Hepatocyte (in vitro differentiated cells): ENCODE measurements at regions not wholly inside any gene's neighbourhood (a gene's known extent, or its start where the extent isn't known, plus 50 kb on each side); places are given as distances from the start of the nearest gene placed in this dataset.

Experiments used
- DNase-seq: peaks from one replicate; pipeline ENCODE4 v3.0.0-alpha.2; 2016; ENCODE audit warnings: low spot score
- H2AFZ ChIP-seq: fragments of 200-600 bp; sonication (generic); 2 replicates; pipeline ENCODE4 v1.6.0; 2016; ENCODE audit warnings: antibody characterized with exemption, mild to moderate bottlenecking
- H3K27ac ChIP-seq: fragments of 200-600 bp; sonication (generic); 2 replicates; pipeline ENCODE4 v1.5.1; 2016; ENCODE audit warnings: mild to moderate bottlenecking
- H3K27me3 ChIP-seq: fragments of 200-600 bp; sonication (generic); 2 replicates; pipeline ENCODE4 v1.6.1; 2016
- H3K36me3 ChIP-seq: fragments of 200-600 bp; sonication (generic); replicated peaks from 2 replicates; pipeline ENCODE4 v1.5.1; 2016; ENCODE audit warnings: low read depth; ENCODE audit not compliant: insufficient read depth
- H3K4me1 ChIP-seq: fragments of 200-600 bp; sonication (generic); 2 replicates; pipeline ENCODE4 v1.5.1; 2016; ENCODE audit warnings: mild to moderate bottlenecking, moderate library complexity; ENCODE audit not compliant: insufficient read depth
- H3K4me2 ChIP-seq: fragments of 200-600 bp; sonication (generic); 2 replicates; pipeline ENCODE4 v1.6.0; 2016
- H3K4me3 ChIP-seq: fragments of 200-600 bp; sonication (generic); 2 replicates; pipeline ENCODE4 v1.5.1; 2016; ENCODE audit warnings: mild to moderate bottlenecking
- H3K79me2 ChIP-seq: fragments of 200-600 bp; sonication (generic); 2 replicates; pipeline ENCODE4 v1.6.0; 2017; ENCODE audit warnings: mild to moderate bottlenecking
- H3K9me2 ChIP-seq: fragments of 200-600 bp; sonication (generic); replicated peaks from 2 replicates; pipeline ENCODE4 v1.6.0; 2017; ENCODE audit warnings: mild to moderate bottlenecking; ENCODE audit not compliant: insufficient read depth
- H3K9me3 ChIP-seq: fragments of 200-600 bp; sonication (generic); 2 replicates; pipeline ENCODE4 v1.5.1; 2016; ENCODE audit warnings: low read depth, mild to moderate bottlenecking
- H4K20me1 ChIP-seq: fragments of 200-600 bp; sonication (generic); 2 replicates; pipeline ENCODE4 v1.6.0; 2016; ENCODE audit warnings: mild to moderate bottlenecking; ENCODE audit not compliant: insufficient read depth, poor library complexity, severe bottlenecking
- EZH2 ChIP-seq: fragments of 200-600 bp; sonication (generic); IDR thresholded peaks from 2 replicates; pipeline ENCODE4 v1.6.1; 2016; ENCODE audit warnings: antibody characterized with exemption, mild to moderate bottlenecking, borderline replicate concordance
- EZH2phosphoT487 ChIP-seq: fragments of 200-600 bp; sonication (generic); IDR thresholded peaks from one replicate; pipeline ENCODE4 v1.6.1; 2018; ENCODE audit warnings: antibody characterized with exemption, mild to moderate bottlenecking, low read depth, moderate library complexity; ENCODE audit not compliant: unreplicated experiment, severe bottlenecking
- WGBS: methylation state at CpG from one replicate; pipeline ENCODE4 v1.1.6; 2016; ENCODE audit warnings: low lambda C conversion rate; ENCODE audit errors: missing lambda C conversion rate; 5-methylcytosine and 5-hydroxymethylcytosine counted together
- TF ChIP-seq, protein P1 (sequence below): fragments of 200-600 bp; sonication (generic); IDR thresholded peaks from 2 replicates; pipeline ENCODE4 v1.5.1; 2016; ENCODE audit warnings: antibody characterized with exemption, mild to moderate bottlenecking; ENCODE audit not compliant: poor library complexity

- H3K4me3 ChIP-seq: no peak overlapping the region
- H3K4me2 ChIP-seq: no peak overlapping the region
- no peaks in the 10 kb centered on the region for H3K36me3 ChIP-seq
- no peak overlapping the region for H3K27ac ChIP-seq
- TF ChIP-seq EZH2phosphoT487 (no peak), EZH2 (no peak)
- TF ChIP-seq, protein P1, sequence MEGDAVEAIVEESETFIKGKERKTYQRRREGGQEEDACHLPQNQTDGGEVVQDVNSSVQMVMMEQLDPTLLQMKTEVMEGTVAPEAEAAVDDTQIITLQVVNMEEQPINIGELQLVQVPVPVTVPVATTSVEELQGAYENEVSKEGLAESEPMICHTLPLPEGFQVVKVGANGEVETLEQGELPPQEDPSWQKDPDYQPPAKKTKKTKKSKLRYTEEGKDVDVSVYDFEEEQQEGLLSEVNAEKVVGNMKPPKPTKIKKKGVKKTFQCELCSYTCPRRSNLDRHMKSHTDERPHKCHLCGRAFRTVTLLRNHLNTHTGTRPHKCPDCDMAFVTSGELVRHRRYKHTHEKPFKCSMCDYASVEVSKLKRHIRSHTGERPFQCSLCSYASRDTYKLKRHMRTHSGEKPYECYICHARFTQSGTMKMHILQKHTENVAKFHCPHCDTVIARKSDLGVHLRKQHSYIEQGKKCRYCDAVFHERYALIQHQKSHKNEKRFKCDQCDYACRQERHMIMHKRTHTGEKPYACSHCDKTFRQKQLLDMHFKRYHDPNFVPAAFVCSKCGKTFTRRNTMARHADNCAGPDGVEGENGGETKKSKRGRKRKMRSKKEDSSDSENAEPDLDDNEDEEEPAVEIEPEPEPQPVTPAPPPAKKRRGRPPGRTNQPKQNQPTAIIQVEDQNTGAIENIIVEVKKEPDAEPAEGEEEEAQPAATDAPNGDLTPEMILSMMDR: no peak
- no peaks in the 10 kb centered on the region for H3K9me2 ChIP-seq
- DNase-seq: no peak
- WGBS: 60% methylated on average over 2 of the region's 2 CpGs
- no peaks in the 10 kb centered on the region for H3K27me3 ChIP-seq
- H2AFZ ChIP-seq: no peak overlapping the region
- H4K20me1 ChIP-seq: no peaks in the 10 kb centered on the region
- H3K4me1 ChIP-seq: no peaks in the 10 kb centered on the region
- no peaks in the 10 kb centered on the region for H3K9me3 ChIP-seq
- H3K79me2 ChIP-seq: no peaks in the 10 kb centered on the region
Measured at GRCh38 chr4:126435491-126435890, 1120.7 kb downstream of the FAT4 start.

DNA sequence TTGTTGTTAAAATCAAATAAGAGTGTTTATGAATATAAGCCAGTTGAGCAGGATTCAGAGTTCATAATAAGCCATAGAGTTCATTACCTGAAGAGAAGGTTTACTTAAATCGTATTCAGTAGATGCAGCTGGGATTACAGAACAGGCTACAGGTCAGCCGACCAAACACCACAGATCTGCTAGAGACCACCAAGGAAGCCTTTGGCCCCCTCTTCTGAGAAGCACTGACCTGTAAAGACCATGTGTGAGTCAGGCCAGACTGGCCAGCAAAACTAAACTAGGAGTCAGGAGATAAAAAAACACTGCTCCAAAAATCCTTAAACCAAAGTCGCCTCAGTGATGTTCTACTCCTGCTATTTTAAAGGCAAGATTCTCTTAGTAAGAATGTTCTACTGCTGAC, 1125.5 kb downstream of the FAT4 start:
- Histone ChIP-seq H3K79me2 (no peaks in the 10 kb centered on the region), H3K4me1 (peaks cover 3% of the 10 kb centered on the region), H3K9me2 (no peaks in the 10 kb centered on the region), H4K20me1 (no peaks in the 10 kb centered on the region), H2AFZ (no peak overlapping the region), H3K4me3 (no peak overlapping the region), H3K27ac (no peak overlapping the region), H3K9me3 (no peaks in the 10 kb centered on the region), H3K27me3 (no peaks in the 10 kb centered on the region), H3K4me2 (no peak overlapping the region), H3K36me3 (no peaks in the 10 kb centered on the region)
- no peak for DNase-seq
- TF ChIP-seq, protein P1: no peak
- no peak for TF ChIP-seq EZH2phosphoT487
- TF ChIP-seq EZH2: no peak
- WGBS: 80% methylated on average over 3 of the region's 3 CpGs

DNA sequence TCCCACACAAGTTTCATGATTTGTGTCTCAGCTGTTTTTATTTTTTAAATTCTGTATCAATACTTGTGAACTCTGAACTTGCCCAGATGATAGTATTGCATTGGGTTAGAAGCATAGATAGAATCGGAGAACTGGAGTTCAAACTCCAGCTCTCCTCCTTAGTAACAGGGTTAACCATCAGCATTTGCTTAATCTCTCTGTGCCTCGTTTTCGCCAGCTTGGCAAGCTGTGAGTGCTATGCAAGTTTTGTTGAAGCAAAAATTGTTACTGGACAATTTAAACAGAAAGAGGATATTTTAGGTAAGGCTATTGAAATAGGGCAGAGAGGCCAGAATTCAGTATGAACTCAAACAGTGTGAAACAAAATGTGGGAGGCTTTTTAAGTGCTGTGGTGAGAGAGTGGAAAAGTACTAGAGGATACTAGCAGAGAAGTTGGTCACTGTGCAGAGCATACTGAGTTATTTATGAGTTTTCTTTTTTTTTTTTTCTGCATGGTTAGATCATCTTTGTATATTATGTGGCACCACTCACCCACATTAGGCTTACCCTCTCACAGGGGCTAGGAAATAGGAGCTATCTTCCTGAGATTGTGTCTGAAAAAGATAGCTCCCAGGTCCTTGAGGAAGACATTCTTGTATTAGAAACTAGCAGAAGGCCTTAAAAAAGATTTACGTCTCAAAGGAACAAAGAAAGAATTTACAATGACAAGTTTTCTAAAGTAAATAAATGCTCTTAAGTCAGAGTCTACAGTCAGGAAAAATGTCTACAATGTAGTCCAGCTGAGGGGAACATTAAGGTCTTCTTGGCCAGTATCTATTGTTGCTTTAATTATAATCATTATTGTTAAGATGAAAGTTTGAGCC, 1126.6 kb downstream of the FAT4 start:
- WGBS: 54% methylated on average over 4 of the region's 4 CpGs

More for the DNA sequence above, 1126.6 kb downstream of the FAT4 start:
- DNase-seq: no peak
- Histone ChIP-seq H3K79me2 (no peaks in the 10 kb centered on the region), H3K4me1 (peaks cover 3% of the 10 kb centered on the region), H3K9me3 (no peaks in the 10 kb centered on the region), H3K36me3 (no peaks in the 10 kb centered on the region), H3K27me3 (no peaks in the 10 kb centered on the region), H2AFZ (peak overlapping the region; percentile 31), H3K4me2 (peak overlapping the region; percentile 14), H3K4me3 (no peak overlapping the region), H3K27ac (peak overlapping the region; percentile 4), H3K9me2 (no peaks in the 10 kb centered on the region), H4K20me1 (no peaks in the 10 kb centered on the region)
- TF ChIP-seq EZH2phosphoT487 (no peak), EZH2 (no peak)
- TF ChIP-seq, protein P1: no peak
